ENCODE measurements at regions not wholly inside any gene's neighbourhood (a gene's known extent, or its start where the extent isn't known, plus 50 kb on each side); places are given as distances from the start of the nearest gene placed in this dataset.

DNA sequence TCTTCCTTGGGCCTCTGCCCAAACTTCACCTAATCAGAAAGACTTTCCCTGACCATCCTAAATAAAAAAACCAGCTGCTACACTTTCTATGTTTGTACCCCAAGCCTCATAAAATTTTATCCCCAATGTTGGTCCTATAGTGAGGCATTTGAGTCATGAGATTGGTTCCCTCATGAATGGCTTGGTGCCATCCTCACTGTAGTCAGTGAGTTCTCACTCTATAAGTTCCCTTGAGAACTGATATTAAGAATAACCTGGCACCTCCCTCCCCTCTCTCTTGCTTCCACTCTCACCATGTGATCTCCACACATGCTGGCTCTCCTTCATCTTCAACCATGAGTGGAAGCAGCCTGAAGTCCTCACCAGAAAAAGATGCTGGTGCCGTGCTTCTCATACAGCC is 316.9 kb upstream of the PRDM1 start:
- Mint-ChIP-seq H3K36me3 (no peaks in the 10 kb centered on the region), H3K27ac (no peak overlapping the region), H3K27me3 (no peaks in the 10 kb centered on the region), H3K4me3 (no peak overlapping the region), H3K9me3 (peaks cover 0 to under 1% (median 0%) of the 10 kb centered on the region in 3 donors), H3K4me1 (no peaks in the 10 kb centered on the region)
- no peak overlapping the region for H3K4me3 ChIP-seq (ENCODE audit: control insufficient read depth in 1 of 2, extremely low read depth in 1 of 2, low read length in 1 of 2)
- WGBS (ENCODE audit: insufficient coverage): no CpG with 5 or more reads among the region's 1 CpG
- POLR2A ChIA-PET: no interaction called here
- no peak for DNase-seq
- CTCF ChIA-PET: no interaction called here
- H3K27ac ChIP-seq (ENCODE audit: low read length): no peak overlapping the region
- no peaks in the 10 kb centered on the region for H3K4me1 ChIP-seq (ENCODE audit: control insufficient read depth in 1 of 2, extremely low read depth in 1 of 2, insufficient read depth in 2 of 2, low read length in 2 of 2)
- ATAC-seq (replicated peaks in 1 of 4): no peak
- no peaks in the 10 kb centered on the region for H3K27me3 ChIP-seq (replicated peaks in 1 of 2; ENCODE audit: control insufficient read depth in 2 of 2, extremely low read depth in 1 of 2, insufficient read depth in 2 of 2, low read length in 1 of 2)
- H3K9me3 ChIP-seq: no peaks in the 10 kb centered on the region
- no peaks in the 10 kb centered on the region for H3K36me3 ChIP-seq (ENCODE audit: control insufficient read depth in 2 of 2, extremely low read depth in 1 of 2, insufficient read depth in 1 of 2, low read length in 1 of 2)

DNA sequence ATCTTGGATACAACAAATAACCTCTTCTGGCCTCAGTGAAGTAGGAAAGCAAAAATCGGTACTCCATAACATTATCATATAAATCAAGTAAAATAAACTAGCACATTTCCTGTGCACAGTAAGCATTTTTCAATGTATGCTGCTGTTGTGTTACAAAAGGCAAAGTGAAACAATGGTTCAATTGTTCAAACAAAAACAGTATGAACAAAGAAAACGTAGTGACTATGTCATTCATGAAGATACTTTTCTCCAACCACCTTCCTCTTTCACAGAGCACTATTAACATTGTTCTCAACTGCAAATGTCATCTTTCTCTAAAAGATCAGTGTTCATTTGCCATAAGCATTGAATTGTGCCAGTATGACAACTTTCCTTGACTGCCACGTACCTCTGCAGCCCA is 318.6 kb upstream of the PRDM1 start:
- ChIA-PET POLR2A (no interaction called here), CTCF (no interaction called here)
- Histone ChIP-seq H3K27me3 (replicated peaks in 1 of 2; ENCODE audit: control insufficient read depth in 2 of 2, extremely low read depth in 1 of 2, insufficient read depth in 2 of 2, low read length in 1 of 2) (no peaks in the 10 kb centered on the region), H3K36me3 (ENCODE audit: control insufficient read depth in 2 of 2, extremely low read depth in 1 of 2, insufficient read depth in 1 of 2, low read length in 1 of 2) (no peaks in the 10 kb centered on the region), H3K27ac (ENCODE audit: low read length) (no peak overlapping the region), H3K9me3 (no peaks in the 10 kb centered on the region), H3K4me3 (ENCODE audit: control insufficient read depth in 1 of 2, extremely low read depth in 1 of 2, low read length in 1 of 2) (no peak overlapping the region), H3K4me1 (ENCODE audit: control insufficient read depth in 1 of 2, extremely low read depth in 1 of 2, insufficient read depth in 2 of 2, low read length in 2 of 2) (no peaks in the 10 kb centered on the region)
- Mint-ChIP-seq H3K4me1 (no peaks in the 10 kb centered on the region), H3K27ac (no peak overlapping the region), H3K9me3 (no peaks in the 10 kb centered on the region), H3K27me3 (no peaks in the 10 kb centered on the region), H3K4me3 (no peak overlapping the region), H3K36me3 (no peaks in the 10 kb centered on the region)
- ATAC-seq (replicated peaks in 1 of 4): no peak
- DNase-seq: no peak
- 69% methylated on average over 2 of the region's 3 CpGs for WGBS (ENCODE audit: insufficient coverage)

GRCh38 chr6:105765239-105765638 is 320.9 kb upstream of the PRDM1 start:
- no peaks in the 10 kb centered on the region for H3K27me3 Mint-ChIP-seq
- no peaks in the 10 kb centered on the region for H3K36me3 Mint-ChIP-seq
- ATAC-seq (replicated peaks in 1 of 4) (no peak), DNase-seq (no peak)
- H3K36me3 ChIP-seq (ENCODE audit: control insufficient read depth in 2 of 2, extremely low read depth in 1 of 2, insufficient read depth in 1 of 2, low read length in 1 of 2): no peaks in the 10 kb centered on the region
- ChIA-PET POLR2A (no interaction called here), CTCF (interaction anchor here in 1 of 2 donors (0.6 to 0.7 kb wide), 2 partner anchors 145 to 163 kb away, joined by 3 read pairs; no protein-coding TSS in a partner anchor)
- no peaks in the 10 kb centered on the region for H3K4me1 Mint-ChIP-seq
- H3K27me3 ChIP-seq (replicated peaks in 1 of 2; ENCODE audit: control insufficient read depth in 2 of 2, extremely low read depth in 1 of 2, insufficient read depth in 2 of 2, low read length in 1 of 2): no peaks in the 10 kb centered on the region
- H3K9me3 ChIP-seq: no peaks in the 10 kb centered on the region
- no peaks in the 10 kb centered on the region for H3K4me1 ChIP-seq (ENCODE audit: control insufficient read depth in 1 of 2, extremely low read depth in 1 of 2, insufficient read depth in 2 of 2, low read length in 2 of 2)
- H3K27ac ChIP-seq (ENCODE audit: low read length): no peak overlapping the region
- no peak overlapping the region for H3K27ac Mint-ChIP-seq
- no peaks in the 10 kb centered on the region for H3K9me3 Mint-ChIP-seq
- no peak overlapping the region for H3K4me3 ChIP-seq (ENCODE audit: control insufficient read depth in 1 of 2, extremely low read depth in 1 of 2, low read length in 1 of 2)
- H3K4me3 Mint-ChIP-seq: no peak overlapping the region

GRCh38 chr6:105764315-105764714 is 321.8 kb upstream of the PRDM1 start:
- Histone ChIP-seq H3K27me3 (replicated peaks in 1 of 2; ENCODE audit: control insufficient read depth in 2 of 2, extremely low read depth in 1 of 2, insufficient read depth in 2 of 2, low read length in 1 of 2) (no peaks in the 10 kb centered on the region), H3K9me3 (no peaks in the 10 kb centered on the region), H3K27ac (ENCODE audit: low read length) (no peak overlapping the region), H3K4me3 (ENCODE audit: control insufficient read depth in 1 of 2, extremely low read depth in 1 of 2, low read length in 1 of 2) (no peak overlapping the region), H3K36me3 (ENCODE audit: control insufficient read depth in 2 of 2, extremely low read depth in 1 of 2, insufficient read depth in 1 of 2, low read length in 1 of 2) (no peaks in the 10 kb centered on the region), H3K4me1 (ENCODE audit: control insufficient read depth in 1 of 2, extremely low read depth in 1 of 2, insufficient read depth in 2 of 2, low read length in 2 of 2) (no peaks in the 10 kb centered on the region)
- POLR2A ChIA-PET: no interaction called here
- no peak for DNase-seq
- H3K27ac Mint-ChIP-seq: no peak overlapping the region
- no peaks in the 10 kb centered on the region for H3K4me1 Mint-ChIP-seq
- H3K9me3 Mint-ChIP-seq: no peaks in the 10 kb centered on the region
- CTCF ChIA-PET: interaction anchor here in 1 of 2 donors (0.7 kb wide), 1 partner anchor 162 kb away, joined by 3 read pairs; no protein-coding TSS in a partner anchor
- WGBS (ENCODE audit: insufficient coverage): 83% methylated on average over 1 of the region's 1 CpG
- ATAC-seq (replicated peaks in 1 of 4): no peak
- no peak overlapping the region for H3K4me3 Mint-ChIP-seq
- no peaks in the 10 kb centered on the region for H3K27me3 Mint-ChIP-seq
- no peaks in the 10 kb centered on the region for H3K36me3 Mint-ChIP-seq

DNA sequence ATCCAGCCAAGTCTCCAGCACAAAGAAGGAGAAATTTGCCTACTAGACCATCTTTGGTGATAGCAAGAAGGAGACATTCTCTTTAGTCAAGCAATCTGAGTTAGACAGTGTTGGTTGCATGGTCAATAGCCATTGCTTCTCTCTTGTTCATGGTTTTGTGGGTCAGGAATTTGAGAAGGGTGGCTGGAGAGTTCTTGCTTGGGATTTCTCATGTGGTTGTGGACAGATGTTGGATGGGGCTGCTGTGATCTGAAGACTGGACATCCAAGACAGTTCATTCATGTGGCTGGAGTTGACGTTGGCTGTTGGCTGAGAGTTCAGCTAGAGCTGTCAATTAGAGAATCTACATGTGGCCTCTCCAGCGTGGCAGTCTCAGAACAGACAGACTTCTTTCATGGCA is 322.3 kb upstream of the PRDM1 start:
- 100% methylated on average over 2 of the region's 2 CpGs for WGBS (ENCODE audit: insufficient coverage)
- DNase-seq (no peak), ATAC-seq (replicated peaks in 1 of 4) (no peak)
- H3K4me3 ChIP-seq (ENCODE audit: control insufficient read depth in 1 of 2, extremely low read depth in 1 of 2, low read length in 1 of 2): no peak overlapping the region
- POLR2A ChIA-PET: interaction anchor here in 1 of 2 donors (0.5 kb wide), 1 partner anchor 187 kb away, joined by 3 read pairs; no protein-coding TSS in a partner anchor
- no peak overlapping the region for H3K4me3 Mint-ChIP-seq
- no peaks in the 10 kb centered on the region for H3K36me3 Mint-ChIP-seq
- no peaks in the 10 kb centered on the region for H3K27me3 Mint-ChIP-seq
- no peaks in the 10 kb centered on the region for H3K4me1 Mint-ChIP-seq
- H3K4me1 ChIP-seq (ENCODE audit: control insufficient read depth in 1 of 2, extremely low read depth in 1 of 2, insufficient read depth in 2 of 2, low read length in 2 of 2): no peaks in the 10 kb centered on the region
- no peaks in the 10 kb centered on the region for H3K9me3 Mint-ChIP-seq
- no peak overlapping the region for H3K27ac ChIP-seq (ENCODE audit: low read length)
- no peak overlapping the region for H3K27ac Mint-ChIP-seq
- no peaks in the 10 kb centered on the region for H3K9me3 ChIP-seq
- H3K36me3 ChIP-seq (ENCODE audit: control insufficient read depth in 2 of 2, extremely low read depth in 1 of 2, insufficient read depth in 1 of 2, low read length in 1 of 2): no peaks in the 10 kb centered on the region
- no peaks in the 10 kb centered on the region for H3K27me3 ChIP-seq (replicated peaks in 1 of 2; ENCODE audit: control insufficient read depth in 2 of 2, extremely low read depth in 1 of 2, insufficient read depth in 2 of 2, low read length in 1 of 2)
- CTCF ChIA-PET: no interaction called here

GRCh38 chr6:105760746-105761145 is 325.4 kb upstream of the PRDM1 start:
- no CpG with 5 or more reads among the region's 3 CpGs for WGBS (ENCODE audit: insufficient coverage)
- no peaks in the 10 kb centered on the region for H3K9me3 Mint-ChIP-seq
- DNase-seq (no peak), ATAC-seq (replicated peaks in 1 of 4) (no peak)
- Histone ChIP-seq H3K27me3 (replicated peaks in 1 of 2; ENCODE audit: control insufficient read depth in 2 of 2, extremely low read depth in 1 of 2, insufficient read depth in 2 of 2, low read length in 1 of 2) (no peaks in the 10 kb centered on the region), H3K4me1 (ENCODE audit: control insufficient read depth in 1 of 2, extremely low read depth in 1 of 2, insufficient read depth in 2 of 2, low read length in 2 of 2) (no peaks in the 10 kb centered on the region), H3K4me3 (ENCODE audit: control insufficient read depth in 1 of 2, extremely low read depth in 1 of 2, low read length in 1 of 2) (no peak overlapping the region), H3K9me3 (no peaks in the 10 kb centered on the region), H3K27ac (ENCODE audit: low read length) (no peak overlapping the region), H3K36me3 (ENCODE audit: control insufficient read depth in 2 of 2, extremely low read depth in 1 of 2, insufficient read depth in 1 of 2, low read length in 1 of 2) (no peaks in the 10 kb centered on the region)
- H3K4me1 Mint-ChIP-seq: peaks cover 4 to 6% (median 6%) of the 10 kb centered on the region in 3 donors
- H3K27ac Mint-ChIP-seq: no peak overlapping the region
- ChIA-PET CTCF (no interaction called here), POLR2A (no interaction called here)
- no peak overlapping the region for H3K4me3 Mint-ChIP-seq
- no peaks in the 10 kb centered on the region for H3K36me3 Mint-ChIP-seq
- H3K27me3 Mint-ChIP-seq: peaks cover 2 to 3% of the 10 kb centered on the region in 2 donors

DNA sequence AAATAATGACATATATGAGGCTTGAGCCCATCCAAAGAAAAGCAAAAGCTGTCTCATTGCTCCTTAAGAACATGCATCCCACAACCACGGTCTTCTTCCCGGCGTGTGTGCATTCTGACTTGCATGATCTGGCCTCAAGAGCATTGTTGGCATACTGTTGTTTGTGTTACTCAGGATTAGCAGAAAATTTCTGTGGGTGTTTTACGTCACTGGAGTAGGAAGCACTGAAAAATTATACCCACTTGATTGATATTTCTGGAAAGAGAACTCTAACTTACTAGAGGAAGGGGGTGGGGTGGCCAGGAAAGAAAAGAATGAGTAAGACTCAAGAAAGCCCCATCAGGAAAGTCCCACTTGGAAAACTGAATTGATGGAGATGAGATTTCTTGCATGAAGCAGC is 326.2 kb upstream of the PRDM1 start:
- peaks cover 4 to 6% (median 6%) of the 10 kb centered on the region in 3 donors for H3K4me1 Mint-ChIP-seq
- DNase-seq: no peak
- ATAC-seq (replicated peaks in 1 of 4): no peak
- H3K4me3 Mint-ChIP-seq: no peak overlapping the region
- Histone ChIP-seq H3K27me3 (replicated peaks in 1 of 2; ENCODE audit: control insufficient read depth in 2 of 2, extremely low read depth in 1 of 2, insufficient read depth in 2 of 2, low read length in 1 of 2) (no peaks in the 10 kb centered on the region), H3K36me3 (ENCODE audit: control insufficient read depth in 2 of 2, extremely low read depth in 1 of 2, insufficient read depth in 1 of 2, low read length in 1 of 2) (no peaks in the 10 kb centered on the region), H3K9me3 (no peaks in the 10 kb centered on the region), H3K27ac (ENCODE audit: low read length) (no peak overlapping the region), H3K4me3 (ENCODE audit: control insufficient read depth in 1 of 2, extremely low read depth in 1 of 2, low read length in 1 of 2) (no peak overlapping the region), H3K4me1 (ENCODE audit: control insufficient read depth in 1 of 2, extremely low read depth in 1 of 2, insufficient read depth in 2 of 2, low read length in 2 of 2) (no peaks in the 10 kb centered on the region)
- ChIA-PET POLR2A (no interaction called here), CTCF (interaction anchor here in 1 of 2 donors (0.6 kb wide), 1 partner anchor 177 kb away, joined by 4 read pairs; no protein-coding TSS in a partner anchor)
- WGBS (ENCODE audit: insufficient coverage): no CpG with 5 or more reads among the region's 4 CpGs
- H3K9me3 Mint-ChIP-seq: no peaks in the 10 kb centered on the region
- no peaks in the 10 kb centered on the region for H3K36me3 Mint-ChIP-seq
- no peak overlapping the region for H3K27ac Mint-ChIP-seq
- peaks cover 2 to 3% of the 10 kb centered on the region in 2 donors for H3K27me3 Mint-ChIP-seq
